ENCODE measurements at regions not wholly inside any gene's neighbourhood (a gene's known extent, or its start where the extent isn't known, plus 50 kb on each side); places are given as distances from the start of the nearest gene placed in this dataset.

DNA sequence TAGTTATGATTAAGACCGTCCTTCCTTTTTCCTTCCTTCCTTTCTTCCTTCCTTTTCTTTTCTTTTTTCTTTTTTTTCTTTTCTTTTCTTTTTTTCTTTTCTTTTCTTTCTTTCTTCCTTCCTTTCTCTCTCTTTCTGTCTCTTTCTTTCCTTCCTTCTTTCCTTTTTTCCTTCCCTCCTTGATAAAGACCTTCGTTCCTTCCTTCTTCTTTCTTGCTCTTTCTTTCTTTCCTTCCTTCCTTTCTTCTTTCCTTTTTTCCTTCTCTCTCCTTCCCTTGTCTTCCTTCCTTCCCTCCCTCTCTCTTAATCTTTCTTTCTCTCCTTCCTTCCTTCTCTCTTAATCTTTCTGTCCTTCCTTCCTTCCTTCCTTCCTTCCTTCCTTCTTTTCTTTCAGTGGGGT lies 130.9 kb downstream of the PAPOLA start:
- TF ChIP-seq, protein P1, sequence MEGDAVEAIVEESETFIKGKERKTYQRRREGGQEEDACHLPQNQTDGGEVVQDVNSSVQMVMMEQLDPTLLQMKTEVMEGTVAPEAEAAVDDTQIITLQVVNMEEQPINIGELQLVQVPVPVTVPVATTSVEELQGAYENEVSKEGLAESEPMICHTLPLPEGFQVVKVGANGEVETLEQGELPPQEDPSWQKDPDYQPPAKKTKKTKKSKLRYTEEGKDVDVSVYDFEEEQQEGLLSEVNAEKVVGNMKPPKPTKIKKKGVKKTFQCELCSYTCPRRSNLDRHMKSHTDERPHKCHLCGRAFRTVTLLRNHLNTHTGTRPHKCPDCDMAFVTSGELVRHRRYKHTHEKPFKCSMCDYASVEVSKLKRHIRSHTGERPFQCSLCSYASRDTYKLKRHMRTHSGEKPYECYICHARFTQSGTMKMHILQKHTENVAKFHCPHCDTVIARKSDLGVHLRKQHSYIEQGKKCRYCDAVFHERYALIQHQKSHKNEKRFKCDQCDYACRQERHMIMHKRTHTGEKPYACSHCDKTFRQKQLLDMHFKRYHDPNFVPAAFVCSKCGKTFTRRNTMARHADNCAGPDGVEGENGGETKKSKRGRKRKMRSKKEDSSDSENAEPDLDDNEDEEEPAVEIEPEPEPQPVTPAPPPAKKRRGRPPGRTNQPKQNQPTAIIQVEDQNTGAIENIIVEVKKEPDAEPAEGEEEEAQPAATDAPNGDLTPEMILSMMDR (IDR thresholded peaks at IDR 0.05): no peak
- TF ChIP-seq EP300 (IDR thresholded peaks at IDR 0.05; ENCODE audit: low read depth): no peak
- no peak for TF ChIP-seq POLR2AphosphoS5 (IDR thresholded peaks at IDR 0.05)
- TF ChIP-seq POLR2A (IDR thresholded peaks at IDR 0.05): no peak

All from transverse colon (tissue), 4 donors.